ENCODE measurements at regions not wholly inside any gene's neighbourhood (a gene's known extent, or its start where the extent isn't known, plus 50 kb on each side); places are given as distances from the start of the nearest gene placed in this dataset.

GRCh38 chr4:186347743-186348142 lies 81.8 kb downstream of the F11 start:
- TF ChIP-seq MAX (IDR thresholded peaks at IDR 0.05) = no peak
- TF ChIP-seq KDM1A (IDR thresholded peaks at IDR 0.05; ENCODE audit: borderline replicate concordance, low read length) = no peak
- TF ChIP-seq RAD21 (IDR thresholded peaks at IDR 0.05 in 1 of 2, conservative IDR thresholded peaks at IDR 0.05 in 1 of 2; ENCODE audit: low read depth in 2 of 2, low read length in 2 of 2) = no peak
